ENCODE measurements at regions not wholly inside any gene's neighbourhood (a gene's known extent, or its start where the extent isn't known, plus 50 kb on each side); places are given as distances from the start of the nearest gene placed in this dataset.

- no peak overlapping the region for H2AFZ ChIP-seq
- 19 to 20% methylated on average over 4 of the region's 4 CpGs for WGBS, 2 experiments (ENCODE audit: low coverage in 1 of 2, low lambda C conversion rate in 2 of 2, missing lambda C conversion rate in 2 of 2)
- H3K9me3 ChIP-seq (ENCODE audit: low read depth): no peaks in the 10 kb centered on the region
- H3K9me2 ChIP-seq (ENCODE audit: insufficient read depth): no peaks in the 10 kb centered on the region
- no peak overlapping the region for H3K9ac ChIP-seq
- no peaks in the 10 kb centered on the region; the same call in 1 of the 2 replicates for H3F3A ChIP-seq (ENCODE audit: insufficient read depth)
- in situ Hi-C loops (cut with MboI): loop anchor here (25.0 kb wide), 1 partner anchor 987 kb away; no protein-coding TSS in a partner anchor
- H3K4me2 ChIP-seq (ENCODE audit: unreplicated experiment): no peak overlapping the region
- no peak overlapping the region for H3K27ac ChIP-seq
- H3K4me3 ChIP-seq: no peak overlapping the region
- no peaks in the 10 kb centered on the region for H4K20me1 ChIP-seq (ENCODE audit: insufficient read depth)
- peaks cover 7% of the 10 kb centered on the region; the same call in 1 of the 2 replicates for H3K4me1 ChIP-seq (ENCODE audit: insufficient read depth)
- H3K36me3 ChIP-seq (ENCODE audit: low read depth): no peaks in the 10 kb centered on the region
- no peak for DNase-seq
- TF ChIP-seq EZH2phosphoT487 (IDR thresholded peaks at IDR 0.05; ENCODE audit: insufficient read depth, low read depth): no peak
- TF ChIP-seq EZH2 (IDR thresholded peaks at IDR 0.05; ENCODE audit: insufficient read depth, poor library complexity, severe bottlenecking): no peak
- H3K27me3 ChIP-seq (replicated peaks; ENCODE audit: insufficient read depth): no peaks in the 10 kb centered on the region
- no peaks in the 10 kb centered on the region for H3K79me2 ChIP-seq (ENCODE audit: insufficient read depth)
Measured at GRCh38 chr18:42574871-42575270, 540.6 kb downstream of the RIT2 start.

GRCh38 chr18:42576124-42576523, 539.4 kb downstream of the RIT2 start:
- TF ChIP-seq EZH2 (IDR thresholded peaks at IDR 0.05; ENCODE audit: insufficient read depth, poor library complexity, severe bottlenecking) (no peak), EZH2phosphoT487 (IDR thresholded peaks at IDR 0.05; ENCODE audit: insufficient read depth, low read depth) (no peak)
- Histone ChIP-seq H3K36me3 (ENCODE audit: low read depth) (no peaks in the 10 kb centered on the region), H3K9me2 (ENCODE audit: insufficient read depth) (no peaks in the 10 kb centered on the region), H3K27me3 (replicated peaks; ENCODE audit: insufficient read depth) (no peaks in the 10 kb centered on the region), H3K9me3 (ENCODE audit: low read depth) (no peaks in the 10 kb centered on the region), H3K4me1 (ENCODE audit: insufficient read depth) (peaks cover 7% of the 10 kb centered on the region; the same call in 1 of the 2 replicates), H3K9ac (no peak overlapping the region), H3K79me2 (ENCODE audit: insufficient read depth) (no peaks in the 10 kb centered on the region), H3K4me2 (ENCODE audit: unreplicated experiment) (no peak overlapping the region), H2AFZ (no peak overlapping the region), H3K27ac (no peak overlapping the region), H4K20me1 (ENCODE audit: insufficient read depth) (no peaks in the 10 kb centered on the region), H3F3A (ENCODE audit: insufficient read depth) (no peaks in the 10 kb centered on the region; the same call in 1 of the 2 replicates), H3K4me3 (no peak overlapping the region)
- in situ Hi-C loops (cut with MboI): loop anchor here (25.0 kb wide), 1 partner anchor 986 kb away; no protein-coding TSS in a partner anchor
- DNase-seq: no peak

- TF ChIP-seq EZH2phosphoT487 (IDR thresholded peaks at IDR 0.05; ENCODE audit: insufficient read depth, low read depth) (no peak), EZH2 (IDR thresholded peaks at IDR 0.05; ENCODE audit: insufficient read depth, poor library complexity, severe bottlenecking) (no peak)
- Histone ChIP-seq H3K9ac (no peak overlapping the region), H3K4me2 (ENCODE audit: unreplicated experiment) (peak overlapping the region; percentile 20), H3K36me3 (ENCODE audit: low read depth) (no peaks in the 10 kb centered on the region), H3K27ac (no peak overlapping the region), H4K20me1 (ENCODE audit: insufficient read depth) (no peaks in the 10 kb centered on the region), H3K4me3 (no peak overlapping the region), H3K9me2 (ENCODE audit: insufficient read depth) (no peaks in the 10 kb centered on the region), H3K79me2 (ENCODE audit: insufficient read depth) (no peaks in the 10 kb centered on the region), H3K9me3 (ENCODE audit: low read depth) (no peaks in the 10 kb centered on the region), H2AFZ (no peak overlapping the region), H3K4me1 (ENCODE audit: insufficient read depth) (peaks cover 7% of the 10 kb centered on the region; the same call in 1 of the 2 replicates), H3K27me3 (replicated peaks; ENCODE audit: insufficient read depth) (0 out of 2 replicates have a peak, but pooled peaks cover 5% of the 10 kb centered on the region), H3F3A (ENCODE audit: insufficient read depth) (no peaks in the 10 kb centered on the region; the same call in 1 of the 2 replicates)
- peak; percentile 50 for DNase-seq
- in situ Hi-C loops (cut with MboI): loop anchor here (25.0 kb wide), 1 partner anchor 984 kb away; no protein-coding TSS in a partner anchor
Measured at GRCh38 chr18:42578792-42579191, 536.7 kb downstream of the RIT2 start.

- no peak for DNase-seq
- H3F3A ChIP-seq (ENCODE audit: insufficient read depth): no peaks in the 10 kb centered on the region; the same call in 1 of the 2 replicates
- H3K9me3 ChIP-seq (ENCODE audit: low read depth): no peaks in the 10 kb centered on the region
- no peak for TF ChIP-seq EZH2 (IDR thresholded peaks at IDR 0.05; ENCODE audit: insufficient read depth, poor library complexity, severe bottlenecking)
- TF ChIP-seq EZH2phosphoT487 (IDR thresholded peaks at IDR 0.05; ENCODE audit: insufficient read depth, low read depth): no peak
- H3K27me3 ChIP-seq (replicated peaks; ENCODE audit: insufficient read depth): peaks cover 8% of the 10 kb centered on the region; the same call in 1 of the 2 replicates
- H3K27ac ChIP-seq: no peak overlapping the region
- no peak overlapping the region for H3K4me2 ChIP-seq (ENCODE audit: unreplicated experiment)
- no peaks in the 10 kb centered on the region for H3K36me3 ChIP-seq (ENCODE audit: low read depth)
- no peaks in the 10 kb centered on the region for H3K9me2 ChIP-seq (ENCODE audit: insufficient read depth)
- no peaks in the 10 kb centered on the region for H3K79me2 ChIP-seq (ENCODE audit: insufficient read depth)
- in situ Hi-C loops (cut with MboI): loop anchor here (25.0 kb wide), 1 partner anchor 980 kb away; no protein-coding TSS in a partner anchor
- H3K4me1 ChIP-seq (ENCODE audit: insufficient read depth): peaks cover 7% of the 10 kb centered on the region; the same call in 1 of the 2 replicates
- no peaks in the 10 kb centered on the region for H4K20me1 ChIP-seq (ENCODE audit: insufficient read depth)
- no peak overlapping the region for H3K9ac ChIP-seq
- 35 to 54% methylated on average over 1 of the region's 1 CpG for WGBS, 2 experiments (ENCODE audit: low coverage in 1 of 2, low lambda C conversion rate in 2 of 2, missing lambda C conversion rate in 2 of 2)
- H2AFZ ChIP-seq: no peak overlapping the region
- no peak overlapping the region for H3K4me3 ChIP-seq
Measured at GRCh38 chr18:42582266-42582665, 533.2 kb downstream of the RIT2 start.
